T-helper 2 cell treated with Interferon-gamma antibody and Interleukin-4, amounts not matched to agents 5 μg/mL and 100 μg/mL, for 36 hours (primary cell): ENCODE measurements at regions not wholly inside any gene's neighbourhood (a gene's known extent, or its start where the extent isn't known, plus 50 kb on each side); places are given as distances from the start of the nearest gene placed in this dataset.
A peak's percentile ranks its signal among the peaks of the same experiment; 100 is the strongest.

Source experiments
- DNase-seq: peaks from one replicate; pipeline ENCODE4 v3.0.0; 2021; ENCODE audit warnings: low spot score
- H3K27ac Mint-ChIP-seq: one replicate; pipeline ENCODE4 v1.8.0; 2021; ENCODE audit warnings: mild to moderate bottlenecking, mixed read lengths
- H3K27me3 Mint-ChIP-seq: one replicate; pipeline ENCODE4 v1.8.0; 2021; ENCODE audit warnings: low read depth, mixed read lengths
- H3K36me3 Mint-ChIP-seq: one replicate; pipeline ENCODE4 v1.8.0; 2021; ENCODE audit warnings: low read depth, mixed read lengths
- H3K4me1 Mint-ChIP-seq: one replicate; pipeline ENCODE4 v1.8.0; 2021; ENCODE audit warnings: low read depth, mixed read lengths
- H3K4me3 Mint-ChIP-seq: one replicate; pipeline ENCODE4 v1.8.0; 2022; ENCODE audit warnings: mild to moderate bottlenecking, moderate library complexity, mixed read lengths
- H3K9me3 Mint-ChIP-seq: one replicate; pipeline ENCODE4 v1.8.0; 2021; ENCODE audit warnings: mixed read lengths

DNA sequence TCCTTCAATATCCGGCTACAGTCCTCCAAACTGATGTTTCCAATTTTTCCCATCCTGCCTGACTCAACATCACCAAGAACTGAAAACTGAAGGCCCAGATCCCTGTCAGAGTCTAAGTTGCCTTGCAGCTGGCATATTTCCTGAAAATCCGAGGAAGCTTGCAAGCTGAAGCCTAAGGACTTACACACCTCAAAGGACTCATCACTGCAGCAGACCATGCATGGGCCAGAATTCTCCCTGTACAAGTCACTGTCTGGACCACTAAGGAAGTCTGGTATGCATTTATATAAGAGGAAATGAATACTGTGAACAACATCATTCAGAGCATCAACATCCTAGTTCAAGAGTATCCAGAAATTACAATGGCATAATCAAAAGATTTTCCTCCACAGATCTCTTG is 548.8 kb upstream of the MDFIC2 start:
- Mint-ChIP-seq H3K27me3 (peaks cover 30% of the 10 kb centered on the region), H3K36me3 (no peaks in the 10 kb centered on the region), H3K4me3 (no peak overlapping the region), H3K27ac (no peak overlapping the region), H3K4me1 (peaks cover under 1% of the 10 kb centered on the region), H3K9me3 (peaks cover 3% of the 10 kb centered on the region)
- DNase-seq = no peak

GRCh38 chr3:70857916-70858315 is 545.5 kb upstream of the MDFIC2 start:
- no peaks in the 10 kb centered on the region for H3K36me3 Mint-ChIP-seq
- no peaks in the 10 kb centered on the region for H3K9me3 Mint-ChIP-seq
- no peak for DNase-seq
- peaks cover 4% of the 10 kb centered on the region for H3K4me1 Mint-ChIP-seq
- H3K4me3 Mint-ChIP-seq = no peak overlapping the region
- H3K27ac Mint-ChIP-seq = no peak overlapping the region
- H3K27me3 Mint-ChIP-seq = peaks cover 23% of the 10 kb centered on the region

- H3K9me3 Mint-ChIP-seq = no peaks in the 10 kb centered on the region
- H3K4me1 Mint-ChIP-seq = peaks cover 4% of the 10 kb centered on the region
- no peak overlapping the region for H3K27ac Mint-ChIP-seq
- H3K36me3 Mint-ChIP-seq = no peaks in the 10 kb centered on the region
- H3K4me3 Mint-ChIP-seq = no peak overlapping the region
- DNase-seq = peak; percentile 8
- peaks cover 18% of the 10 kb centered on the region for H3K27me3 Mint-ChIP-seq
Measured at GRCh38 chr3:70856414-70857162, 544.1 kb upstream of the MDFIC2 start.

DNA sequence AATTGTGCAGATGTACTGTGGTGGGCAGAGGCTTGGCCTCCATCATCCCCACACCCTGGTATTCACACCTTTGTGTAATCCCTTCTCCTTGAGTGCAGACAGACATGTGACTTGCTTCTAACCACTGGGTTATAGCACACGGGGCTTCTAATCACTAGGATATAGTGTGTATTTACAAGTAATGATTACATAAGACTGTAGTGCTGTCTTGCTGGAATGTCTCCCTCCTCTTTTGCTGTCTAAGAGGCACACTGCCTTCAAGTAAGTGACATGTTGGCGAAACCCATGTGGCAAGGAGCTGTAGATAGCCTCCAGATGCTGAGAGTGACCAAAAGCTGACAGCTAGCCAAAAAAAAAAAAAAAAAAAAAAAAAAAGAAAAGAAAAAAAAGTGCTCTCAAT is 542.7 kb upstream of the MDFIC2 start:
- Mint-ChIP-seq H3K27me3 (peaks cover 14% of the 10 kb centered on the region), H3K27ac (no peak overlapping the region), H3K4me1 (peaks cover 4% of the 10 kb centered on the region), H3K9me3 (no peaks in the 10 kb centered on the region), H3K36me3 (no peaks in the 10 kb centered on the region), H3K4me3 (no peak overlapping the region)
- no peak for DNase-seq

DNA sequence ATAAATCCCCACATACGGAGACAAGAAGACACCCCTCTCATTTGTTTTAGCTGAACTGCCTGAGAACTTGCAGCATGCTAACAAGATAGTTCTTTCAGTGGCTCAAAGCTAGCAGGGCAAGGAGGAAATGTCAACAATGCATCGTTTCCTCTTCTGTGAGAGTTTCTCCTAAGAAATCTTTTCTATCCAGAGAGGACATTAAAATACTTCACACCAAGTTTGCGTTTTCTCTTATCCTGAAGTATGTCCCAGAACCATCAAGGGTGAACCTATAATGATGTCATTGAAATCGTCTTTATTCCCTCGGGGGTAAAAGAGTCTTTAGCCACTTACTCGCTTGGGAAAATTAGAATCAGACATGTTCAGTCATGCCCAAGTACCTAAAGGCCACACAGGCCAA is 541.7 kb upstream of the MDFIC2 start:
- H3K36me3 Mint-ChIP-seq = no peaks in the 10 kb centered on the region
- no peak for DNase-seq
- no peaks in the 10 kb centered on the region for H3K9me3 Mint-ChIP-seq
- H3K4me3 Mint-ChIP-seq = no peak overlapping the region
- H3K27me3 Mint-ChIP-seq = peaks cover 9% of the 10 kb centered on the region
- H3K27ac Mint-ChIP-seq = no peak overlapping the region
- H3K4me1 Mint-ChIP-seq = peaks cover 4% of the 10 kb centered on the region

- no peak for DNase-seq
- Mint-ChIP-seq H3K27me3 (peaks cover 14% of the 10 kb centered on the region), H3K27ac (no peak overlapping the region), H3K4me3 (no peak overlapping the region), H3K9me3 (no peaks in the 10 kb centered on the region), H3K36me3 (no peaks in the 10 kb centered on the region), H3K4me1 (peaks cover 4% of the 10 kb centered on the region)
Measured at GRCh38 chr3:70853161-70853944, 540.9 kb upstream of the MDFIC2 start.

DNA sequence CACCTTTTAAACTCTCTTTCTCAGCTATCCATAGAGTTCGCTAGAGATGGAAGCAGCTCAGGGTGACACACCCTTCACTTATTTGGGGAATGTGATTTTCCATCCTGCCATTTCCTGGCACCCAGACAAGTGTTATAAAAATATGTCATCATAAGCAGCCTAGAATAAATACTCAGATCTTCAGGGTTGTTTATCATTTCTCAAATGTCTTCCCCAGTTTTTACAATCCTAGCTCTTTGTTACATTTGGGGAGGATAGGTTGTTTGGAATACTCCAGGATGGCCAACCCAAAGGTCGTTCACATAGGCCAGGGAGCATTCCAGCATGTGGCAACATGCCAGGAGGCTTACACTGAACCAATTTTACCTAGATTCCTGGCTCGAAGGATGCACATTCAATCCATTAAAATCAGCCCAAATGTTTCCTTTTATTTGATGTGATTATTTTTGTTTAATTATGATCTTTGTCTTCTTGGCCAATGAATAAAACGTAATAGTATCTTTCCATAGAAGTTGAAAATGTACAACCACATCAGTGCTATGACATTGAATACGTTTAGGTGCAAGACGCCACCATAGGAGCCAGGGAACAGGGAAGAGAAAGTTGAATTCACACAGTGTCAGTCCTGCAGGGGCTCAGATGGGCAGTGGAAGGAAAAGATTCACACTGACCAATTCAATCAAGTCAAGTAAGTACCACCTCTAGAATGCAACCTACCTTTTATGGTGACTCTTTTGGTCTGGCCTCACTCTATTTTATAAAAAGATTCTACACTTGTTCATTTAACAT is 537.7 kb upstream of the MDFIC2 start:
- Mint-ChIP-seq H3K27me3 (peaks cover 29% of the 10 kb centered on the region), H3K4me1 (peaks cover 3% of the 10 kb centered on the region), H3K9me3 (no peaks in the 10 kb centered on the region), H3K27ac (no peak overlapping the region), H3K4me3 (no peak overlapping the region), H3K36me3 (no peaks in the 10 kb centered on the region)
- DNase-seq = no peak

DNA sequence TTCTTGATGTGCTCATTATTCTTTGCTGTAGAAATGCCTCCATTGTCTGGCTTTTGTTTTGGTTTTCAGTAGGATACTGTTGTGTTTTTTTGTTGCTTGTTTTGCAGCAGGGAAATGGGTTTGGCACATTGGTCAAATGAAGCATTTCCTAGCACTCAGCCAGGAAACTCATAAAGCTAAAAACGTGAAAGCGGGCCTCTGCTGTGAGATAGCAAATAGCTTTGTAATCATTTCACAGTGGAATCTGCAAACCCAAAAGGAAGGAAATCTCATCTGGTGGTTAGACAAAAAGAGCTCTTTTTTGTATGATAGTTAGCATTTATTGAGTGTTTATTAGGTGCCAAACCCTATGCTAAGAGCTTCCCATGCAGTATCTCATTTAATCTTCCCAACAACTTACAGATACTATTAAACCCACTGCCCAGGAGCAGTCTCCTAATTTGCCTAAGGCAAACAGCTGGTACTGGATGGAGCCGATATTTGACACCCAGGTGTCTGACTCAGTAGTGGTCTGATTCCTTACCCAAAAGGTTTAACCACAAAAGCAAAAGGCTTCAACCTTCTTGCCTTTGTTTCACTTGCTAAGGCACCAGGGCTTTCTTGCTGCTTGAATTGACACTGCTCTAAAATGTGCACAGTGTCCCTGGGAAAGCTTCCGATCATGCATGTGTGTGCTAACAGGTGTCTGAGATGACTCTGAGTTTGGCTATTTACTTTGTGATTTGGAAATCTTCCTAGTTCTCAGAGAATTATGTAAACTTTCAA is 527.9 kb upstream of the MDFIC2 start:
- H3K4me1 Mint-ChIP-seq = peaks cover 4% of the 10 kb centered on the region
- no peaks in the 10 kb centered on the region for H3K36me3 Mint-ChIP-seq
- H3K9me3 Mint-ChIP-seq = no peaks in the 10 kb centered on the region
- H3K4me3 Mint-ChIP-seq = no peak overlapping the region
- H3K27me3 Mint-ChIP-seq = peaks cover 8% of the 10 kb centered on the region
- no peak overlapping the region for H3K27ac Mint-ChIP-seq
- no peak for DNase-seq

DNA sequence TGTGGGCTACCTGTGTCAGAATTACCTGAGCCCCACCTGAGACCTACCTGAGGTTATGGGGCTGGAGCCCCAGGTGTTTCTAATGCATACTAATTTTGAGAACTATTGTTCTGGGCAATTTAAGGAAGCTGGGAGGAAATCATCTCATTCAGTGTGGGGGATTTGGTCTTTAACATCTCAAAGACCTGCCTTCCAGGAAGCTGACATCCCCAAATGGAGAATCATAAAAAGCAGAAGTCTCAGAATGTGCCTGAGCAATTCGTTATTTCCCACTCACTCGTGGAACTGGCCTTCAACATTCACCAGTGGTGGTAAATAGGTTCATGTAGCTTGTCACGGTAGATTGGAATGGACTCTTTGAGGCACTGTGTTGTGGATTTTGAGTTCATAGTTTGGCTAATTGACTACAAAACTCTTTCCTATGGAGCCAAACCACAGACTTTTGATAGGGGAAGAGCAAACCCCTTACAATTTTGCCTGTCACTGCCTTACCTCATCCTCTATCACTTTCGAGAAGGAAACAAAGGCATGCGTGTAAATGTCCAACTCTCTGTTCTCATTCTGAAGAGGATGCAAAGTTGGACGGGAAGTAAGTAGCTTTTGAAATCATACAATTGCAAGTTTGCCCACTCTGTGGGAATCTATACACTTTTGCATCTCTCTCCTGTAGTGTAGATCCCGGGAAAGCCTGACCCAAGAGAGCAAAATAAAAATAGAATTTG is 521.0 kb upstream of the MDFIC2 start:
- H3K9me3 Mint-ChIP-seq = no peaks in the 10 kb centered on the region
- no peaks in the 10 kb centered on the region for H3K4me1 Mint-ChIP-seq
- peaks cover 18% of the 10 kb centered on the region for H3K27me3 Mint-ChIP-seq
- DNase-seq = no peak
- H3K27ac Mint-ChIP-seq = no peak overlapping the region
- H3K4me3 Mint-ChIP-seq = no peak overlapping the region
- H3K36me3 Mint-ChIP-seq = no peaks in the 10 kb centered on the region

GRCh38 chr3:70832834-70833205 is 520.4 kb upstream of the MDFIC2 start:
- H3K4me3 Mint-ChIP-seq = no peak overlapping the region
- H3K9me3 Mint-ChIP-seq = no peaks in the 10 kb centered on the region
- H3K4me1 Mint-ChIP-seq = no peaks in the 10 kb centered on the region
- no peak overlapping the region for H3K27ac Mint-ChIP-seq
- H3K36me3 Mint-ChIP-seq = no peaks in the 10 kb centered on the region
- DNase-seq = no peak
- peaks cover 14% of the 10 kb centered on the region for H3K27me3 Mint-ChIP-seq

- DNase-seq = no peak
- Mint-ChIP-seq H3K4me3 (no peak overlapping the region), H3K27ac (no peak overlapping the region), H3K4me1 (no peaks in the 10 kb centered on the region), H3K9me3 (no peaks in the 10 kb centered on the region), H3K27me3 (peaks cover 14% of the 10 kb centered on the region), H3K36me3 (no peaks in the 10 kb centered on the region)
Measured at GRCh38 chr3:70832089-70832833, 519.8 kb upstream of the MDFIC2 start.

GRCh38 chr3:70829092-70829491 is 516.7 kb upstream of the MDFIC2 start:
- Mint-ChIP-seq H3K27me3 (peaks cover 8% of the 10 kb centered on the region), H3K4me1 (no peaks in the 10 kb centered on the region), H3K36me3 (no peaks in the 10 kb centered on the region), H3K4me3 (no peak overlapping the region), H3K9me3 (no peaks in the 10 kb centered on the region), H3K27ac (no peak overlapping the region)
- no peak for DNase-seq
